ENCODE measurements at regions not wholly inside any gene's neighbourhood (a gene's known extent, or its start where the extent isn't known, plus 50 kb on each side); places are given as distances from the start of the nearest gene placed in this dataset.

GRCh38 chr17:21535686-21536375 is 156.5 kb upstream of the KCNJ18 start:
- Histone ChIP-seq H3K27me3 (ENCODE audit: control insufficient read depth in 1 of 2, insufficient read depth in 2 of 2, low read length in 2 of 2) (no peaks in the 10 kb centered on the region), H3K4me3 (replicated peaks in 1 of 3; ENCODE audit: insufficient read depth in 1 of 3, low read depth in 2 of 3, low read length in 3 of 3) (no peak overlapping the region), H3K4me2 (ENCODE audit: low read depth, low read length) (no peak overlapping the region), H3K36me3 (replicated peaks in 1 of 2; ENCODE audit: control insufficient read depth in 1 of 2, insufficient read depth in 2 of 2, low read length in 2 of 2) (peaks cover 1 to 23% of the 10 kb centered on the region in 2 experiments), H2AFZ (ENCODE audit: low read length) (no peak overlapping the region), H3K9ac (ENCODE audit: insufficient read depth, low read depth, low read length) (no peak overlapping the region), H3K4me1 (ENCODE audit: insufficient read depth, low read length) (no peaks in the 10 kb centered on the region), H3K79me2 (ENCODE audit: insufficient read depth, low read length) (no peaks in the 10 kb centered on the region), H3K27ac (ENCODE audit: extremely low read length, insufficient read depth, low read length) (no peak overlapping the region), H3K9me3 (ENCODE audit: low read length) (0 out of 2 replicates have a peak, but pooled peaks cover 12% of the 10 kb centered on the region), H4K20me1 (ENCODE audit: insufficient read depth, low read length) (no peaks in the 10 kb centered on the region)
- ATAC-seq (no peak), FAIRE-seq (no peak), DNase-seq (ENCODE audit: low spot score) (no peak)
- intact Hi-C loops (cut with micrococcal nuclease; ENCODE audit: unreplicated experiment) = no loop called here
- TF ChIP-seq, protein P1, sequence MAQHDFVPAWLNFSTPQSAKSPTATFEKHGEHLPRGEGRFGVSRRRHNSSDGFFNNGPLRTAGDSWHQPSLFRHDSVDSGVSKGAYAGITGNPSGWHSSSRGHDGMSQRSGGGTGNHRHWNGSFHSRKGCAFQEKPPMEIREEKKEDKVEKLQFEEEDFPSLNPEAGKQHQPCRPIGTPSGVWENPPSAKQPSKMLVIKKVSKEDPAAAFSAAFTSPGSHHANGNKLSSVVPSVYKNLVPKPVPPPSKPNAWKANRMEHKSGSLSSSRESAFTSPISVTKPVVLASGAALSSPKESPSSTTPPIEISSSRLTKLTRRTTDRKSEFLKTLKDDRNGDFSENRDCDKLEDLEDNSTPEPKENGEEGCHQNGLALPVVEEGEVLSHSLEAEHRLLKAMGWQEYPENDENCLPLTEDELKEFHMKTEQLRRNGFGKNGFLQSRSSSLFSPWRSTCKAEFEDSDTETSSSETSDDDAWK (CRISPR knock-in tag; IDR thresholded peaks at IDR 0.05) = no peak
- TF ChIP-seq, protein P2, sequence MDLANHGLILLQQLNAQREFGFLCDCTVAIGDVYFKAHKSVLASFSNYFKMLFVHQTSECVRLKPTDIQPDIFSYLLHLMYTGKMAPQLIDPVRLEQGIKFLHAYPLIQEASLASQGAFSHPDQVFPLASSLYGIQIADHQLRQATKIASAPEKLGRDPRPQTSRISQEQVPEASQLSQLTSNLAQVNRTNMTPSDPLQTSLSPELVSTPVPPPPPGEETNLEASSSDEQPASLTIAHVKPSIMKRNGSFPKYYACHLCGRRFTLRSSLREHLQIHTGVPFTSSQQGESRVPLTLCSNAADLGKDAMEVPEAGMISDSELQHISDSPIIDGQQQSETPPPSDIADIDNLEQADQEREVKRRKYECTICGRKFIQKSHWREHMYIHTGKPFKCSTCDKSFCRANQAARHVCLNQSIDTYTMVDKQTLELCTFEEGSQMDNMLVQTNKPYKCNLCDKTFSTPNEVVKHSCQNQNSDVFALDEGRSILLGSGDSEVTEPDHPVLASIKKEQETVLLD (CRISPR knock-in tag; IDR thresholded peaks at IDR 0.05; ENCODE audit: low read depth) = no peak
- TF ChIP-seq SNAI1 (CRISPR knock-in tag; IDR thresholded peaks at IDR 0.05; ENCODE audit: borderline replicate concordance) = no peak
- TF ChIP-seq ZNF296 (CRISPR knock-in tag; conservative IDR thresholded peaks at IDR 0.05) = no peak
- TF ChIP-seq SPEN (CRISPR knock-in tag; IDR thresholded peaks at IDR 0.05; ENCODE audit: low read depth) = no peak
- TF ChIP-seq CBX2 (IDR thresholded peaks at IDR 0.05; ENCODE audit: low read depth, low read length) = no peak
- no peak for TF ChIP-seq CBX2 (CRISPR knock-in tag; IDR thresholded peaks at IDR 0.05; ENCODE audit: low read depth)
- TF ChIP-seq, protein P3, sequence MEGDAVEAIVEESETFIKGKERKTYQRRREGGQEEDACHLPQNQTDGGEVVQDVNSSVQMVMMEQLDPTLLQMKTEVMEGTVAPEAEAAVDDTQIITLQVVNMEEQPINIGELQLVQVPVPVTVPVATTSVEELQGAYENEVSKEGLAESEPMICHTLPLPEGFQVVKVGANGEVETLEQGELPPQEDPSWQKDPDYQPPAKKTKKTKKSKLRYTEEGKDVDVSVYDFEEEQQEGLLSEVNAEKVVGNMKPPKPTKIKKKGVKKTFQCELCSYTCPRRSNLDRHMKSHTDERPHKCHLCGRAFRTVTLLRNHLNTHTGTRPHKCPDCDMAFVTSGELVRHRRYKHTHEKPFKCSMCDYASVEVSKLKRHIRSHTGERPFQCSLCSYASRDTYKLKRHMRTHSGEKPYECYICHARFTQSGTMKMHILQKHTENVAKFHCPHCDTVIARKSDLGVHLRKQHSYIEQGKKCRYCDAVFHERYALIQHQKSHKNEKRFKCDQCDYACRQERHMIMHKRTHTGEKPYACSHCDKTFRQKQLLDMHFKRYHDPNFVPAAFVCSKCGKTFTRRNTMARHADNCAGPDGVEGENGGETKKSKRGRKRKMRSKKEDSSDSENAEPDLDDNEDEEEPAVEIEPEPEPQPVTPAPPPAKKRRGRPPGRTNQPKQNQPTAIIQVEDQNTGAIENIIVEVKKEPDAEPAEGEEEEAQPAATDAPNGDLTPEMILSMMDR (CRISPR knock-in tag; IDR thresholded peaks at IDR 0.05) = no peak
- 92% methylated on average over 1 of the region's 1 CpG for WGBS (ENCODE audit: low lambda C conversion rate)
- ChIA-PET CTCF (ENCODE audit: low intra/inter-chr PET ratio, low total read pairs) (no interaction called here), POLR2A (no interaction called here)
- in situ Hi-C loops (cut with HindIII; ENCODE audit: extremely low pct_ligation_motif_present, low pct_unique_long_range_greater_than_20kb) = no loop called here
- no TSS peak for BruUV-seq (replicated peaks)

Data from HepG2 (cell line).